ENCODE measurements at regions not wholly inside any gene's neighbourhood (a gene's known extent, or its start where the extent isn't known, plus 50 kb on each side); places are given as distances from the start of the nearest gene placed in this dataset.

DNA sequence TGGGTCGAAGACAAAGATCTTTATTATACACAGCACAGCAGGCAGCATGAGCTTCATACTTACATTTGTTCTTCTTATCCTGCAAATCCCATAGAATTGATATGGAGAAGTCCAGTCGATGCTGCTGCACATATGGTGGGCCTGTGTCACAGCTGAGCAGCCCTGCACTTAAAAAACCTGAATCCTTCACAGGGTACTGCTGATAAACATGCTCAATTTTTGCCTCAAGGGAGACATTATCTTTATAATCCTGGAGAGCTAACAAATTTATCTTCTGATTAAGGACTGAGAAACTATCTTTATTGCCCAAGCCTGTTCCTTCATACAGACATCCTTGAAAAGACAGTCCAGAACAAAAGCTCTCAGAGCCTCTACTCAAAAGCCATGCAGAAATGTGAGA is 434.4 kb upstream of the FAM47C start:
- TF ChIP-seq SUZ12 (IDR thresholded peaks at IDR 0.05): no peak
- TF ChIP-seq ELF4 (IDR thresholded peaks at IDR 0.05): no peak
- no peak for TF ChIP-seq FOXA1 (IDR thresholded peaks at IDR 0.05)
